NCI-H2227 treated with DMSO at 0.1 percent for 48 hours (cell line): ENCODE measurements at regions not wholly inside any gene's neighbourhood (a gene's known extent, or its start where the extent isn't known, plus 50 kb on each side); places are given as distances from the start of the nearest gene placed in this dataset.

ENCODE experiments used
- DNase-seq: peaks from one replicate; lab custom pipeline; 2025; lab: John Stamatoyannopoulos, UW

DNA sequence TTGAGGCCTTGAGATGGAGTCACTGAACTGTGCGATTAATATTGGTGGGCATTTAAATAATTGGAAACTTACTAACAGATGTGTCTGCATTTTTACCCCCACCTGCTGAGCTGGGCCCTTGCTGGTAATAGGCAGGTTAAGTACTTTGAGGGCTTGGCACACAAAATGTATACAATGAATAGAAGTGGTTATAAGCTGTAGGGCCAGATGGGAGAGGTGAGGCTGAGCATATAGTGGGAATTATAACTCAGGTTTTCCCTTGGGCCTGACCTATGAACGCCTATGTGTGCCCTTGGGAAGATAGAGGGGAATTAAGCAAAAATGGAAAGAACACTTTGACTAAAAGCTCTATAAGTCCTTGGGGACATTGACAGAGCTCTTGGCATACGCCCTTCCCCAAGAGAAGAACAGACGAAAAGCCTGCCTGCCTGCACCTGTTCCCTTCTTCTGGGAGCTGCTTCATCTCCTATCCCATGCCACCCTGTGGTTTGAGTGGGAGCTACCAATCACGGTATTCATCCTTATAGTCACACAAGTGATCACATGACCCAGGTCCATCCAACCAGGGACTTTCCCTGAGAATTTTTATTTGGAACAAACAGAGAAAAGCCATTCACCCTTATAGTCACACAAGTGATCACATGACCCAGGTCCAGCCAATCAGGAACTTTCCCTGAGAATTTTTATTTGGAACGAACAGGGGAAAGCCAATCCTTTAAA, 260.7 kb upstream of the CSF3R start:
- DNase-seq: no peak

GRCh38 chr1:36741066-36741465, 258.4 kb upstream of the CSF3R start:
- no peak for DNase-seq

GRCh38 chr1:36740446-36740845, 257.7 kb upstream of the CSF3R start:
- no peak for DNase-seq

GRCh38 chr1:36739703-36740289, 257.1 kb upstream of the CSF3R start:
- DNase-seq: no peak

DNA sequence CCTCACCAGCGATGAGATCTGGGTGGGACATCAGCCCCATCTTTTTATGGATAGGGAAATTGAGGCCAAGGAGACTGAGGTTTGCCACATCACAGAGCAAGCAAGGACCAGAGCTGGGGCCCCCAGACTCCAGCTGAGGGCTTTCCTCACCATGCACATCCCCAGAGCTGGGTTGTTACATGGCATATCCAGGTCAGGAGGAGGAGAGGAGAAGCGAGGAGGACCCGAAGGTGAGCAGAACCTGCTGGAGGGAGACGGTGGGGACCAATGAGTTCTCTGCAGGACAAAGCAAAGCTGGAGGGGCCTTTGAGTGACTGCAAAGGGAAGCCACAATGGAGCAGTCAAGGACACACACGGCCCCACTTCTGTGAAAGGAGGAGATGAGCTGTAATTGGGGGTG, 255.5 kb upstream of the CSF3R start:
- no peak for DNase-seq

DNA sequence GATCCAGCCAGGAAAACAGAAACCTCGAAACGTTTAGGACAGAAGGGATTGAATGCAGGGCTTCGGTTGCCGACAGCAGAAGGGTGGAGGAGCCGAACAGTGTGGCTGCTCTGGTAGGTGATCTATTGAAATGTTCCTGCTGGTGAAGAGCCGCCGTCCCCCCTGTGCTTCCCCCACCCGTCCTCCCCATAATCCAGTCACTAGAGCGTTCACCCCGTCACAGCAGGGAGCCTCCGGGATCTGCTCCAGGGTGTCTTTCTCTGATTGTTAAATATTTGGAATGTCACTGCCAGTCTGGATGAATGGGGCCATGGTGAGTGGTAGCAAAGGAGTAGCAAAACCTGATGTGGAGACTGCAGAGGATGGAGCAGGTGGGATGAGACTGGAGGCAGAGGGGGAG, 255.1 kb upstream of the CSF3R start:
- no peak for DNase-seq

GRCh38 chr1:36737038-36737555, 254.4 kb upstream of the CSF3R start:
- no peak for DNase-seq

GRCh38 chr1:36735939-36736730, 253.4 kb upstream of the CSF3R start:
- no peak for DNase-seq

GRCh38 chr1:36735436-36735835, 252.7 kb upstream of the CSF3R start:
- no peak for DNase-seq

DNA sequence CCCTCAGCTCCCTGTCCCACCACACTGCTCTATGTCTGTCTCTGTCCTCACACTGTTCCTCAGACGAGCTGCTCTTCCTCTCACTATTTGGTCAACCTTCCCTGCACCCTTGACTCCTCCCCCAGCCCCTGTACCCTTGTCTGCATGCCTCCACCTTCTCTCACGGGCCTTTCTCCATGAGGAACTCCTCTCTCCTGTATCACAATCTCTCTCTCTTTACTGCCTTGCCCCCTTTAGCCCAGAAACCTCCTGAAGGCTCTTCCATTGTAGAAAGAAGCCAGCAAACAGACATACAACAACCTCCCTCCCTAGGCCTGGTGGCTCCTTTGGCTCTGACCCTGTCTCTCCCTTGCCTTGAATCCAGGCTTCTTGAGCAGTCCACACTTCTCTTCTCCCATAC, 251.6 kb upstream of the CSF3R start:
- DNase-seq: no peak

- no peak for DNase-seq
Measured at GRCh38 chr1:36733748-36734147, 251.0 kb upstream of the CSF3R start.

GRCh38 chr1:36732015-36732356, 249.3 kb upstream of the CSF3R start:
- DNase-seq: no peak

- DNase-seq: no peak
Measured at GRCh38 chr1:36731226-36732014, 248.7 kb upstream of the CSF3R start.

DNA sequence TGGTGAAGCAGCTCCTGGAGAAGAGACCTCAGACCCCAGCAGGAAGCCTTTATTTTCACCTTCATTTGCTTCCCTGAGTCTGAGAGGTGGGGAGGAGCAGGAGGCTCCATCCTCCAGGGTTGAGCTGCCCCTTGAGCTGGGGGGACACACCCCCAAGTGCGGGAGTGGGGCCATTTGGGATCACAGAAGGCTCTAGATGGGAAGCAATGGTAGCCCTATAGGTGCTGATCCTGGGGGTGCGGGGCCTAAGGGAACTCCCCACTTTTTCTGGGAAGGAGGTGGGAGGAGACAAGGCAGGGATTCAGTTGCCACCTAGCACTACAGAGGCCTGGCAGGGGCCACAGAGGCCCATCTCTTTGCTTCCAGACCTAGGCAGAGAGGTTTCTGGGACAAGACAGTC, 247.9 kb upstream of the CSF3R start:
- no peak for DNase-seq

- no peak for DNase-seq
Measured at GRCh38 chr1:36729716-36730510, 247.2 kb upstream of the CSF3R start.

DNA sequence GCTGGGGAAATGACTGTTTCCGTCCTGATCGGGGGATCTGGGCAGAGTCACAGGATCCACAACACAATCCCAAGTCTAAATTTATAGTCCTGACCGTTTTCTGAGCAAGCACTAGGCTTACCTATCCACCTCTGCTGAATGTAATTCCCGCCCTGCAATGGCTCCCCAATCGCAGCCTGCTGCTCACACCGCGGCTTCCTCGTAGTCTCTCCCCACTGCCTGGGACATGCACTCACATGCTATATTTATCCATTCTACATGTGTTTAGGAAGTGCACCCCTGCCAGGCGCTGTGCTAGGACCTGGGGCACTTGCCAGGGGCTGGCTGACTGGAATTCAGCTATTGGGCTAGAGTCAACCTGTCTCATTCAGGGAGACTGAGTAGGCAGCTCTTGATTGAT, 246.6 kb upstream of the CSF3R start:
- DNase-seq: no peak

DNA sequence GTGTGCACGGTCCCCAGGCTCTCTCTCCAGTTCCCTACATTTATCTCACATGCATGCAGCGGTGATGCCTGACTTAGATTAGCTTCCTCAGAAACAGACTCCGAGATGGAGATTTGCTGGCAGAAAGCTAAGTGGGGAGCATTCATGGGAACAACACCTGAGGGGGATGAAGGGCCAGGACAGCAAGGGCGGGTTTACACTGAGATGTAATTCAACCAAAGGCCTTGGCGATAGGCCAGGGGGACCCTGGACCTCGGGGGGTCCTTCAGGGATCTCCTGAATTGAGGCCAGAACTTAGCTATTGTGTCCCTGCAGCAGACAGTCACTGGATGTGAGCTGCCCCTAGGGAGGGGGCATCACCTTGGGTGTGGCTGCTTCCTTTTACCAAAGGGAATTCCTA, 246.1 kb upstream of the CSF3R start:
- no peak for DNase-seq

- DNase-seq: no peak
Measured at GRCh38 chr1:36728051-36728450, 245.3 kb upstream of the CSF3R start.

- DNase-seq: no peak
Measured at GRCh38 chr1:36725151-36725550, 242.4 kb upstream of the CSF3R start.

- no peak for DNase-seq
Measured at GRCh38 chr1:36723813-36724212, 241.1 kb upstream of the CSF3R start.

GRCh38 chr1:36722871-36723270, 240.2 kb upstream of the CSF3R start:
- no peak for DNase-seq

- no peak for DNase-seq
Measured at GRCh38 chr1:36721261-36721660, 238.5 kb upstream of the CSF3R start.
